ENCODE measurements at regions not wholly inside any gene's neighbourhood (a gene's known extent, or its start where the extent isn't known, plus 50 kb on each side); places are given as distances from the start of the nearest gene placed in this dataset.
A peak's percentile ranks its signal among the peaks of the same experiment; 100 is the strongest.
"Not testable (repeated sequence)": the region's sequence is repeated elsewhere in the genome, so short reads cannot be mapped to it uniquely, and the experiment has no call there.

- DNase-seq (ENCODE audit: low read depth, low spot score), result peak; percentile 93
These were observed 127.1 kb upstream of the GLRA1 start for GRCh38 chr5:152051499-152052454.

- DNase-seq (ENCODE audit: low read depth, low spot score), result no peak
These were observed 121.7 kb upstream of the GLRA1 start for GRCh38 chr5:152046361-152046760.

- not testable (repeated sequence) for DNase-seq (ENCODE audit: low read depth, low spot score)
These were observed 114.2 kb upstream of the GLRA1 start for GRCh38 chr5:152038856-152039255.

- peak; percentile 8 for DNase-seq (ENCODE audit: low read depth, low spot score)
These were observed 101.8 kb upstream of the GLRA1 start for GRCh38 chr5:152026328-152027024.

GRCh38 chr5:152016421-152016820 is 91.8 kb upstream of the GLRA1 start:
- no peak for DNase-seq (ENCODE audit: low read depth, low spot score)

GRCh38 chr5:152007653-152008335 is 83.1 kb upstream of the GLRA1 start:
- peak; percentile 77 for DNase-seq (ENCODE audit: low read depth, low spot score)

GRCh38 chr5:152004095-152004494 is 79.4 kb upstream of the GLRA1 start:
- no peak for DNase-seq (ENCODE audit: low read depth, low spot score)

All from ELF-1 (cell line).